Osteoblast (primary cell): ENCODE measurements at regions not wholly inside any gene's neighbourhood (a gene's known extent, or its start where the extent isn't known, plus 50 kb on each side); places are given as distances from the start of the nearest gene placed in this dataset.

Experiments used
- DNase-seq: peaks from one replicate; pipeline ENCODE4 v3.0.0; 2011; ENCODE audit warnings: low spot score, mixed read lengths; ENCODE audit not compliant: insufficient read length; ENCODE audit errors: missing footprints
- H2AFZ ChIP-seq: 2 replicates; pipeline ENCODE4 v1.6.0; 2011; ENCODE audit warnings: mild to moderate bottlenecking, low read length
- H3K27ac ChIP-seq: 2 replicates; pipeline ENCODE4 v1.5.1; 2011; ENCODE audit warnings: mild to moderate bottlenecking, low read depth, low read length, moderate library complexity
- H3K27me3 ChIP-seq: 2 replicates; pipeline ENCODE4 v1.6.0; 2012; ENCODE audit warnings: mild to moderate bottlenecking, control low read depth, inconsistent platforms, low read length, moderate library complexity; ENCODE audit not compliant: insufficient read depth
- H3K36me3 ChIP-seq: 2 replicates; pipeline ENCODE4 v1.5.1; 2011; ENCODE audit warnings: mild to moderate bottlenecking, low read length, control low read depth, moderate library complexity; ENCODE audit not compliant: insufficient read depth
- H3K4me1 ChIP-seq: 2 replicates; pipeline ENCODE4 v1.5.1; 2011; ENCODE audit warnings: mild to moderate bottlenecking, low read length, control low read depth, moderate library complexity; ENCODE audit not compliant: insufficient read depth
- H3K4me2 ChIP-seq: 2 replicates; pipeline ENCODE4 v1.6.0; 2011; ENCODE audit warnings: mild to moderate bottlenecking, low read length; ENCODE audit not compliant: insufficient read depth
- H3K4me3 ChIP-seq: fragments of 200-600 bp; sonication (generic); 3 replicates; pipeline ENCODE4 v1.5.1; 2012; ENCODE audit warnings: mild to moderate bottlenecking, low read length, inconsistent platforms; ENCODE audit not compliant: insufficient read depth
- H3K79me2 ChIP-seq: 2 replicates; pipeline ENCODE4 v1.6.0; 2012; ENCODE audit warnings: mild to moderate bottlenecking, low read length, control low read depth, inconsistent platforms; ENCODE audit not compliant: insufficient read depth
- H3K9me3 ChIP-seq: 2 replicates; pipeline ENCODE4 v1.5.1; 2011; ENCODE audit warnings: low read depth, low read length, control low read depth
- H4K20me1 ChIP-seq: 2 replicates; pipeline ENCODE4 v1.6.0; 2012; ENCODE audit warnings: mild to moderate bottlenecking, low read length, control low read depth; ENCODE audit not compliant: insufficient read depth
- CTCF ChIP-seq: IDR thresholded peaks from 2 replicates; pipeline ENCODE4 v1.5.1; 2011; ENCODE audit warnings: mild to moderate bottlenecking, low read depth, low read length, moderate library complexity; ENCODE audit errors: extremely low read depth

- Histone ChIP-seq H3K4me3 (no peak overlapping the region), H2AFZ (no peak overlapping the region), H3K27ac (no peak overlapping the region), H3K27me3 (no peaks in the 10 kb centered on the region), H3K4me1 (no peaks in the 10 kb centered on the region), H3K9me3 (no peaks in the 10 kb centered on the region), H4K20me1 (no peaks in the 10 kb centered on the region), H3K4me2 (no peak overlapping the region), H3K79me2 (no peaks in the 10 kb centered on the region), H3K36me3 (no peaks in the 10 kb centered on the region)
- DNase-seq: no peak
- no peak for TF ChIP-seq CTCF
Observed at GRCh38 chr1:227403535-227403934, 85.2 kb upstream of the CDC42BPA start.

GRCh38 chr1:227401562-227402342, 83.5 kb upstream of the CDC42BPA start:
- Histone ChIP-seq H3K27ac (no peak overlapping the region), H3K4me1 (no peaks in the 10 kb centered on the region), H3K9me3 (no peaks in the 10 kb centered on the region), H2AFZ (no peak overlapping the region), H3K36me3 (no peaks in the 10 kb centered on the region), H3K4me3 (no peak overlapping the region), H3K79me2 (no peaks in the 10 kb centered on the region), H3K27me3 (no peaks in the 10 kb centered on the region), H4K20me1 (no peaks in the 10 kb centered on the region), H3K4me2 (no peak overlapping the region)
- DNase-seq: no peak
- TF ChIP-seq CTCF: no peak

- no peak overlapping the region for H3K27ac ChIP-seq
- TF ChIP-seq CTCF: no peak
- H4K20me1 ChIP-seq: no peaks in the 10 kb centered on the region
- no peaks in the 10 kb centered on the region for H3K79me2 ChIP-seq
- no peaks in the 10 kb centered on the region for H3K9me3 ChIP-seq
- no peaks in the 10 kb centered on the region for H3K27me3 ChIP-seq
- H3K36me3 ChIP-seq: no peaks in the 10 kb centered on the region
- no peak for DNase-seq
- H2AFZ ChIP-seq: no peak overlapping the region
- no peak overlapping the region for H3K4me2 ChIP-seq
- H3K4me1 ChIP-seq: no peaks in the 10 kb centered on the region
- no peak overlapping the region for H3K4me3 ChIP-seq
Observed at GRCh38 chr1:227399152-227399730, 80.9 kb upstream of the CDC42BPA start.

- Histone ChIP-seq H2AFZ (no peak overlapping the region), H4K20me1 (no peaks in the 10 kb centered on the region), H3K4me3 (no peak overlapping the region), H3K4me1 (no peaks in the 10 kb centered on the region), H3K79me2 (no peaks in the 10 kb centered on the region), H3K4me2 (no peak overlapping the region), H3K9me3 (no peaks in the 10 kb centered on the region), H3K27me3 (no peaks in the 10 kb centered on the region), H3K36me3 (no peaks in the 10 kb centered on the region), H3K27ac (no peak overlapping the region)
- no peak for TF ChIP-seq CTCF
- no peak for DNase-seq
Observed at GRCh38 chr1:227397354-227397978, 79.2 kb upstream of the CDC42BPA start.
